Transverse colon (tissue), 4 donors: ENCODE measurements at regions not wholly inside any gene's neighbourhood (a gene's known extent, or its start where the extent isn't known, plus 50 kb on each side); places are given as distances from the start of the nearest gene placed in this dataset.

Source experiments
- DNase-seq: peaks from one replicate; pipeline ENCODE4 v3.0.0-alpha.2; 2019
- H3K27ac ChIP-seq, 4 donors: fragments of 200-600 bp; sonication (generic); 2 replicates each; pipeline ENCODE4 v1.5.1; 2016 to 2018; ENCODE audit warnings: inconsistent platforms in 4 of 4
- H3K27me3 ChIP-seq: fragments of 200-600 bp; sonication (generic); 2 replicates; pipeline ENCODE4 v1.5.1; 2017; ENCODE audit warnings: inconsistent platforms
- H3K36me3 ChIP-seq, 4 donors: fragments of 200-600 bp; sonication (generic); 2 replicates each; pipeline ENCODE4 v1.5.1; 2017 to 2019; ENCODE audit warnings: inconsistent platforms in 4 of 4
- H3K4me1 ChIP-seq, 4 donors: fragments of 200-600 bp; sonication (generic); 2 replicates each; pipeline ENCODE4 v1.5.1; 2017 to 2020; ENCODE audit warnings: inconsistent platforms in 4 of 4
- H3K4me3 ChIP-seq, 4 donors: fragments of 200-600 bp; sonication (generic); 1 replicate in 1 of 4; 2 replicates in 3 of 4; pipeline versions ENCODE4 v1.5.1 to v1.6.1; 2017 to 2019; ENCODE audit warnings: inconsistent platforms in 4 of 4
- H3K9me3 ChIP-seq, 2 donors: fragments of 200-600 bp; sonication (generic); 2 replicates each; pipeline ENCODE4 v1.5.1; 2017 to 2019; ENCODE audit warnings: inconsistent platforms in 2 of 2
- EP300 ChIP-seq: sonication (generic); formaldehyde crosslinking; IDR thresholded peaks from one replicate; pipeline ENCODE4 v1.6.1; 2017; ENCODE audit warnings: antibody characterized with exemption, low read depth
- POLR2A ChIP-seq: fragments of 450-650 bp; IDR thresholded peaks from one replicate; pipeline ENCODE4 v1.6.1; 2016; ENCODE audit warnings: antibody characterized with exemption, mild to moderate bottlenecking, moderate library complexity
- POLR2AphosphoS5 ChIP-seq, 3 donors: sonication (generic); formaldehyde crosslinking; IDR thresholded peaks; one replicate each; pipeline ENCODE4 v1.6.1; 2016; ENCODE audit warnings: antibody characterized with exemption in 3 of 3
- WGBS, 2 donors: methylation state at CpG; one replicate each; pipeline ENCODE4 v1.1.5; 2018; ENCODE audit warnings: low coverage in 1 of 2; 5-methylcytosine and 5-hydroxymethylcytosine counted together
- in situ Hi-C, 4 donors: fragments of 200-750 bp; cut with MboI; loops; one replicate each; pipeline versions ENCODE4 v1.15.0 to v1.15.1; 2017; ENCODE audit warnings: low sequenced_read_pairs in 3 of 4, low pct_ligation_motif_present in 1 of 4, low pct_unique_long_range_greater_than_20kb in 1 of 4
- intact Hi-C: fragments of 100-400 bp; cut with DNase I; formaldehyde crosslinking; loops from one replicate; pipeline ENCODE4 v1.15.1; 2023; ENCODE audit warnings: low total_unique reads
- TF ChIP-seq, protein P1 (sequence below), 5 experiments: fragments of 200-600 bp in 3 of 5; fragments of 450-650 bp in 2 of 5; sonication (generic) in 3 of 5; IDR thresholded peaks; 1 replicate in 2 of 5; 2 replicates in 3 of 5; pipeline ENCODE4 v1.5.1; 2016 to 2017; ENCODE audit warnings: antibody characterized with exemption in 5 of 5, inconsistent platforms in 3 of 5, mild to moderate bottlenecking in 2 of 5, moderate library complexity in 1 of 5

DNA sequence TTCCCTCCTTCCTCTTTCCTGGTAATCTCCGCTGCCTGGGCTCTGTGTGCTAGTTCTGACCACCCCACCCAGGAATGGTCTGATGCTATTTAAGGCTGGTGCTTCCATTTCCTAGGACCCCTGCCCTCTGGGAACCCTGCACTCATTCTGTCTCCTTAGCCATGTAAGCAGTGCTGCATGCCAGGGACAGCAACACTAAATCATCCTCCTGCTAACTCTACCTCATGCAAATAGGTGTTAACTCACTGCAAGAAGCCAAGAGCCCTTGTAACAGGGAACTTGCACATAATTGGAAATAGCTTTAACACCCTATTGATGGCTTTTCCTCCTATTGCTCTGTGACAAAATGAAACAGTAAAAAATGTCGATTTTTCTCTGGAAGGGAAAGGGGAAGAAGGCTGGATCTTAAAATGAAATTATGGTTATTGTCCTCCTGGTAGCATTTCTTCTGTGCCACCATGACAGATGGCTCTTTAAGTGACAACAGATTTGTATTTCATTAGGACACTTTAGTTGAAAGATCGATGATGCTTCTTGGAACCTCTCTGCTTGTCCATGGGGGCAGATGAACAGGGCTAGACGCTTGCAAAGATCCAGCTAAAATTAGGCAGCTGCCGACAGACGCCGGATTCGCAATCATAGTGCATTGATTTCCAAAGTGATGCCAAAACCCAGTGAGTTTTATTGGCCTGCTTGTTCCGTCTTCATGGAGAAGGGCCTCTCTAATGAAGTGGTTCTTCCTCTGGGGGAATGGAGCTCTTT, 551.7 kb downstream of the MATN1 start:
- TF ChIP-seq, protein P1, sequence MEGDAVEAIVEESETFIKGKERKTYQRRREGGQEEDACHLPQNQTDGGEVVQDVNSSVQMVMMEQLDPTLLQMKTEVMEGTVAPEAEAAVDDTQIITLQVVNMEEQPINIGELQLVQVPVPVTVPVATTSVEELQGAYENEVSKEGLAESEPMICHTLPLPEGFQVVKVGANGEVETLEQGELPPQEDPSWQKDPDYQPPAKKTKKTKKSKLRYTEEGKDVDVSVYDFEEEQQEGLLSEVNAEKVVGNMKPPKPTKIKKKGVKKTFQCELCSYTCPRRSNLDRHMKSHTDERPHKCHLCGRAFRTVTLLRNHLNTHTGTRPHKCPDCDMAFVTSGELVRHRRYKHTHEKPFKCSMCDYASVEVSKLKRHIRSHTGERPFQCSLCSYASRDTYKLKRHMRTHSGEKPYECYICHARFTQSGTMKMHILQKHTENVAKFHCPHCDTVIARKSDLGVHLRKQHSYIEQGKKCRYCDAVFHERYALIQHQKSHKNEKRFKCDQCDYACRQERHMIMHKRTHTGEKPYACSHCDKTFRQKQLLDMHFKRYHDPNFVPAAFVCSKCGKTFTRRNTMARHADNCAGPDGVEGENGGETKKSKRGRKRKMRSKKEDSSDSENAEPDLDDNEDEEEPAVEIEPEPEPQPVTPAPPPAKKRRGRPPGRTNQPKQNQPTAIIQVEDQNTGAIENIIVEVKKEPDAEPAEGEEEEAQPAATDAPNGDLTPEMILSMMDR (IDR thresholded peaks at IDR 0.05): no peak
- TF ChIP-seq EP300 (no peak), POLR2A (no peak), POLR2AphosphoS5 (IDR thresholded peaks at IDR 0.05) (no peak)
- no peaks in the 10 kb centered on the region for H3K36me3 ChIP-seq
- WGBS, 2 donors: 84 to 86% methylated on average over 7 to 9 of the region's 9 CpGs
- H3K27ac ChIP-seq: no peak overlapping the region
- in situ Hi-C loops: no loop called here
- no peaks in the 10 kb centered on the region for H3K4me1 ChIP-seq
- peaks cover 12% of the 10 kb centered on the region for H3K27me3 ChIP-seq
- intact Hi-C loops: no loop called here
- DNase-seq: no peak
- no peak overlapping the region for H3K4me3 ChIP-seq
- H3K9me3 ChIP-seq: no peaks in the 10 kb centered on the region

- no peak for DNase-seq
- Histone ChIP-seq H3K36me3 (no peaks in the 10 kb centered on the region), H3K4me1 (no peaks in the 10 kb centered on the region), H3K27me3 (peaks cover 12% of the 10 kb centered on the region), H3K9me3 (no peaks in the 10 kb centered on the region), H3K27ac (no peak overlapping the region), H3K4me3 (no peak overlapping the region)
- intact Hi-C loops (no loop called here), in situ Hi-C loops (no loop called here)
- TF ChIP-seq, protein P1 (IDR thresholded peaks at IDR 0.05): no peak
- TF ChIP-seq EP300 (no peak), POLR2A (no peak), POLR2AphosphoS5 (IDR thresholded peaks at IDR 0.05) (no peak)
- 76 to 88% methylated on average over 3 to 4 of the region's 4 CpGs for WGBS, 2 donors
Measured at GRCh38 chr1:30169269-30169668, 554.1 kb downstream of the MATN1 start.

DNA sequence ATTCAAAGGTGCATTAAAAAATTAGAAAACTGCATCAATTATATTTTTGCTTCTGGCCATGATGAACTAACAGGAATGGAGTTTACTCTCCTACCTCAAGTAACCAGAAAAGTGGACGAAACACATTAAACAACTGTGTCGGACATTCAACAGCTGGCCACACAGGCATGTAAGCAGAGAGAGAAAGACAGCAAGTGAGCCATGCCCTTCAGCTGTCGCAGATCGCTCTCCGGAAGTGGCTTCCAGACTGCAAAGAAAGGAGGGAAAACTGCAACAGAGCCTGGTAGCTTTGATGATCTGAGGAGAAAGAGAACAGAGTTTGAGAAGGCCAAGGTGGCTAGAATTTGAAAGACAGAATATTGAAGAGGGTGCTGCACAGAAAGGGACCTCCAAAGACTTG, 557.2 kb downstream of the MATN1 start:
- TF ChIP-seq POLR2AphosphoS5 (IDR thresholded peaks at IDR 0.05) (no peak), POLR2A (no peak), EP300 (no peak)
- TF ChIP-seq, protein P1 (IDR thresholded peaks at IDR 0.05): no peak
- H3K4me1 ChIP-seq: no peaks in the 10 kb centered on the region
- H3K36me3 ChIP-seq: no peaks in the 10 kb centered on the region
- no peaks in the 10 kb centered on the region for H3K9me3 ChIP-seq
- no peak overlapping the region for H3K27ac ChIP-seq
- 63 to 70% methylated on average over 3 to 5 of the region's 5 CpGs for WGBS, 2 donors
- in situ Hi-C loops (no loop called here), intact Hi-C loops (no loop called here)
- no peak for DNase-seq
- no peak overlapping the region for H3K4me3 ChIP-seq
- peaks cover 12% of the 10 kb centered on the region for H3K27me3 ChIP-seq

GRCh38 chr1:30165116-30165515, 558.3 kb downstream of the MATN1 start:
- no peak overlapping the region for H3K4me3 ChIP-seq
- intact Hi-C loops (no loop called here), in situ Hi-C loops (no loop called here)
- H3K27ac ChIP-seq: no peak overlapping the region
- no peaks in the 10 kb centered on the region for H3K36me3 ChIP-seq
- DNase-seq: no peak
- 64 to 66% methylated on average over 4 of the region's 4 CpGs for whole genome bisulfite sequencing, 2 donors
- H3K4me1 ChIP-seq: no peaks in the 10 kb centered on the region
- TF ChIP-seq POLR2AphosphoS5 (IDR thresholded peaks at IDR 0.05): no peak
- TF ChIP-seq, protein P1 (IDR thresholded peaks at IDR 0.05): no peak
- no peak for TF ChIP-seq POLR2A
- no peak for TF ChIP-seq EP300
- no peaks in the 10 kb centered on the region for H3K9me3 ChIP-seq
- H3K27me3 ChIP-seq: peaks cover 5% of the 10 kb centered on the region
